Osteocyte (in vitro differentiated cells): ENCODE measurements at regions not wholly inside any gene's neighbourhood (a gene's known extent, or its start where the extent isn't known, plus 50 kb on each side); places are given as distances from the start of the nearest gene placed in this dataset.

Experiments
- DNase-seq: peaks from one replicate; pipeline ENCODE4 v3.0.0; 2021; ENCODE audit warnings: mixed read lengths; ENCODE audit not compliant: unreplicated experiment; ENCODE audit errors: extremely low spot score
- H3K27ac Mint-ChIP-seq: one replicate; pipeline ENCODE4 v1.8.0; 2021; ENCODE audit warnings: mild to moderate bottlenecking, mixed read lengths; ENCODE audit not compliant: unreplicated experiment
- H3K27me3 Mint-ChIP-seq: one replicate; pipeline ENCODE4 v1.8.0; 2021; ENCODE audit warnings: mixed read lengths; ENCODE audit not compliant: unreplicated experiment
- H3K36me3 Mint-ChIP-seq: one replicate; pipeline ENCODE4 v1.8.0; 2021; ENCODE audit warnings: mixed read lengths; ENCODE audit not compliant: unreplicated experiment
- H3K4me1 Mint-ChIP-seq: one replicate; pipeline ENCODE4 v1.8.0; 2021; ENCODE audit warnings: mixed read lengths; ENCODE audit not compliant: unreplicated experiment
- H3K4me3 Mint-ChIP-seq: one replicate; pipeline ENCODE4 v1.8.0; 2021; ENCODE audit warnings: mild to moderate bottlenecking, moderate library complexity, mixed read lengths; ENCODE audit not compliant: unreplicated experiment
- H3K9me3 Mint-ChIP-seq: one replicate; pipeline ENCODE4 v1.8.0; 2021; ENCODE audit warnings: mixed read lengths; ENCODE audit not compliant: unreplicated experiment
- TF ChIP-seq, protein P1 (sequence below): fragments of 200-600 bp; sonication (generic); IDR thresholded peaks from 2 replicates; pipeline ENCODE4 v1.5.0; 2021; ENCODE audit warnings: antibody characterized with exemption, mild to moderate bottlenecking, moderate library complexity

DNA sequence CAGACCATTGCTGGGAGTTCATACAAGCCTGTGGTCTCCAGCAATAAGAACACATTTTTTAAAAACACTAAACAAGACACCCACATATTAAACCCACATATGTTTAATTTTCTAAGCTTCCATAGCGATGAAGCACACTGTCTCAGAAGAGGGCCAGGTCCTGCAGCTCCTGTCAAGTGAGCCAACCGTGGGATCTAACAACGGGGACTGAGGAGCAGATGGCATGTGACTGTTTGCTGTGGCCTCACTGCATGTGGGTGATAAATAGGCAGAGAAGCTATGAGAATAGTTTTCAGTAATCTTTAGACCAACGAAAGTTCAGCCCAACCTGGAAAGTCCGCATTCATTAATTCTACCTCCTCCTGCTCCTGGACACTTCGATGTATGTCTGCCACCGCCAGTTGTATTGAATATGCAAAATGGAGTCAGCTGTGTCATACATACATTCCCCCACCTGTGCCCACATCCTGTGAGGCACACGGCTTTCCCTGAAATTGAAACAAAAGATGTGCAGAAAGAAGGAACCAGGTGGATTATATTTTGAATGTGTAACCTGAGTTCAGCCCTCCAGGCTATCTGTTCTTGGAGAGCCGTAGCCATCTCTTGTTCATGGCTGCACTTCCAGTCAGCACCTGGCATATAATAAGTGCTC is 88.2 kb downstream of the MIS18A start:
- no peak overlapping the region for H3K4me3 Mint-ChIP-seq
- peaks cover 18% of the 10 kb centered on the region for H3K27me3 Mint-ChIP-seq

DNA sequence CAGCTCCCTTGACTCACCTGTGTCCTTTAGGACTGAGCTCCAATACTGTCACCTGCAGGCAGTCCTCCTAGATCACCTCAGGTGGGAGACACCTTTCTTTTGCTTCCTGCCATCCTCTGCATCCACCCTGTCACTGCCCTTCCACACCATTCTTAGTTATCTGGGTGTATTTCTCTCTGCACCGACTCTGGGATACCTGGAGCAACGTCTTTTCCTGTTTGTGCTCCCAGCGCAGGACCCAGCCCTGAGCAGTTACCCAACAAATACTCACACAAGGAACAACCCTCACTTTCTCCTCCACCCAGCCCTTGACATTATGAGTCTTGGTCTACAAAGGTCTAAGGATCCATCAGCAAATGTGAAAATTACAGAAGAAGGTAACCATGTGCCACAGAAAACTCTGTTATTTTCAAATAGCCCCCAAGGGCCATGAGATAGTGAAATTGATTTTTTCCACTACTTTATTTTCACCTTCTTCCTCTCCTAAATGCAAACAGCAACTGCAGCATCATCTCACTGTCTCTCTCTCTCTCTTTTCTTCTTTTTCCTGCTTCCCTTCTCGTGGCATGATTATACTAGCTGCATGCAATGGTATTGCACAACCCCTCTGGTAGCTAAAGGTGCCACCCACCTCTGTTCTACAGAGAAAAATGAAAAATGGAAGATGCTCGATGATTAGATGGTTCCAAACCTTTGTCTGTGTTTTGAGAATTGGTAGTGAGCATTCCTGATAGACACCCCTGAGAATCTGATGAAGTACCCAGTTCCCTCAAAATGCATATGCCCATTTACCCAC is 89.0 kb downstream of the MIS18A start:
- TF ChIP-seq, protein P1, sequence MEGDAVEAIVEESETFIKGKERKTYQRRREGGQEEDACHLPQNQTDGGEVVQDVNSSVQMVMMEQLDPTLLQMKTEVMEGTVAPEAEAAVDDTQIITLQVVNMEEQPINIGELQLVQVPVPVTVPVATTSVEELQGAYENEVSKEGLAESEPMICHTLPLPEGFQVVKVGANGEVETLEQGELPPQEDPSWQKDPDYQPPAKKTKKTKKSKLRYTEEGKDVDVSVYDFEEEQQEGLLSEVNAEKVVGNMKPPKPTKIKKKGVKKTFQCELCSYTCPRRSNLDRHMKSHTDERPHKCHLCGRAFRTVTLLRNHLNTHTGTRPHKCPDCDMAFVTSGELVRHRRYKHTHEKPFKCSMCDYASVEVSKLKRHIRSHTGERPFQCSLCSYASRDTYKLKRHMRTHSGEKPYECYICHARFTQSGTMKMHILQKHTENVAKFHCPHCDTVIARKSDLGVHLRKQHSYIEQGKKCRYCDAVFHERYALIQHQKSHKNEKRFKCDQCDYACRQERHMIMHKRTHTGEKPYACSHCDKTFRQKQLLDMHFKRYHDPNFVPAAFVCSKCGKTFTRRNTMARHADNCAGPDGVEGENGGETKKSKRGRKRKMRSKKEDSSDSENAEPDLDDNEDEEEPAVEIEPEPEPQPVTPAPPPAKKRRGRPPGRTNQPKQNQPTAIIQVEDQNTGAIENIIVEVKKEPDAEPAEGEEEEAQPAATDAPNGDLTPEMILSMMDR = no peak
- Mint-ChIP-seq H3K4me1 (no peaks in the 10 kb centered on the region), H3K27ac (no peak overlapping the region), H3K27me3 (peaks cover 24% of the 10 kb centered on the region), H3K4me3 (no peak overlapping the region), H3K36me3 (no peaks in the 10 kb centered on the region), H3K9me3 (no peaks in the 10 kb centered on the region)
- peak; percentile 48 for DNase-seq

More for the DNA sequence above, 88.2 kb downstream of the MIS18A start:
- H3K27ac Mint-ChIP-seq = no peak overlapping the region
- no peaks in the 10 kb centered on the region for H3K36me3 Mint-ChIP-seq
- peak; percentile 53 for DNase-seq
- H3K4me1 Mint-ChIP-seq = no peaks in the 10 kb centered on the region
- no peaks in the 10 kb centered on the region for H3K9me3 Mint-ChIP-seq
- TF ChIP-seq, protein P1 = no peak

DNA sequence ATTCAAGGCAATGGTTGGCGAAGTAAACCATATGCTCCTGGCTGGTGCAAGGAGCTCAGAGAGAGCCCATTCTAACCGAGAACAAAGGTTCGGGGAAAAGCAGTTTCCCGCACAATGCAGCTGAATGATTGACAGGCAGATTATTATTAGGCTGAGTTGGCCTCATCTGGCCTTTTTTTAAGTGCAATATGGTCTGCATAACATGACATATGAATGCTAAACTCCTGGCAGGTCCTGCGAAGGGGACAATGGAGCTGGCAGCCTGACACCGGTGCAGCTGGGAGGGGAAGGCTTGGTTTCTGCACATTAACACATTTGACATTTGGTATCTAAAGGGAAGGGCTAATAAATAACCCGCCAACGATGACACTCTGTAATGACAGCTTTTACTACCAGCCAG is 92.0 kb downstream of the MIS18A start:
- Mint-ChIP-seq H3K9me3 (no peaks in the 10 kb centered on the region), H3K4me3 (no peak overlapping the region), H3K27ac (no peak overlapping the region), H3K27me3 (peaks cover 36% of the 10 kb centered on the region), H3K36me3 (no peaks in the 10 kb centered on the region), H3K4me1 (no peaks in the 10 kb centered on the region)
- TF ChIP-seq, protein P1 = no peak
- DNase-seq = peak; percentile 40

DNA sequence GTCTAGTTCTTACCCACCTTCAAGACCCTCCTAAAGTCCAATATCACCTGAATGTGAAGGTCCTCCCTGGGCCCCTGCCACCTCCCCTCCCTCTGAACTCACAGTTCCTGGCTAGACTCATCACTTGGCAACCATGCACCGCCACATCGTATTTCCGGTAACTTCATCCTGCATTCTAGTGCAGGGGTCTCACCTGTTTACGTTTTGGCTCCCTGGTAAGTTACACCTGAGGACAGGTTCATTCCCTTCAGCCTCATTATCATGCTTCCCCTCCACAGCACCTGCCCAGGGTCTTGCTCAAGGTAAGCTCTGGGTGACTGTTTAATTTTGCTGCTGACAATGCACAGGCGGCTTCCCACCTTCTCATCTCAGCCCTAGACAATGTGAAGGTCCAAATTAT is 93.1 kb downstream of the MIS18A start:
- DNase-seq = peak; percentile 32
- Mint-ChIP-seq H3K27me3 (peaks cover 36% of the 10 kb centered on the region), H3K27ac (no peak overlapping the region), H3K4me3 (no peak overlapping the region), H3K36me3 (no peaks in the 10 kb centered on the region), H3K4me1 (no peaks in the 10 kb centered on the region), H3K9me3 (no peaks in the 10 kb centered on the region)
- TF ChIP-seq, protein P1 = no peak

DNA sequence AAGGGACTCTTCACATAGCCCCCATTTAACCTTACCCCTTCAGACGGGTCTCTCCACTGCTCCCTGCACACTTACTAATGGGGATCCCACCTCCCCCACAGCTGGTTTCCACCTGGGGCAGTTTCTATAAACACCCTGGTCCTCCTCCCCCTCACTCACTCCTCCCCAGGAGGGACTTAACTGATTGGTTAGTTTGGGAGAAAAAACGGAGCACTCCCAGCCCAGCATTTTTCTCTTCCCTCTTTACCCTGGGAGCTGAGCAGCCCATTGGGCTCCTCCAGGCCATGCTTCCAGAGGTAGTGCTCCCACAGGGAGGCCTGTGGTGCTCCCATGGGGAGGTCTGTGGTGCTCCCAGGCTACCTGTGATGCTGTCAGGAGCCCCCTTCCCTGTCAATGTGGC is 93.7 kb downstream of the MIS18A start:
- H3K4me1 Mint-ChIP-seq = no peaks in the 10 kb centered on the region
- H3K27me3 Mint-ChIP-seq = peaks cover 35% of the 10 kb centered on the region
- no peak overlapping the region for H3K4me3 Mint-ChIP-seq
- TF ChIP-seq, protein P1 = no peak
- H3K9me3 Mint-ChIP-seq = no peaks in the 10 kb centered on the region
- H3K27ac Mint-ChIP-seq = no peak overlapping the region
- H3K36me3 Mint-ChIP-seq = no peaks in the 10 kb centered on the region
- DNase-seq = peak; percentile 51
